SK-N-SH (cell line): ENCODE measurements at regions not wholly inside any gene's neighbourhood (a gene's known extent, or its start where the extent isn't known, plus 50 kb on each side); places are given as distances from the start of the nearest gene placed in this dataset.

ENCODE experiments used
- CTCF ChIA-PET: fragments of 300-600, 350-600 bp; formaldehyde crosslinking; extraction: SDS; loops from one replicate; lab custom pipeline; 2021; lab: Yijun Ruan, JAX
- POLR2A ChIA-PET: fragments of 350-600 bp; sonication (Branson Sonifier 250); formaldehyde crosslinking; extraction: SDS; loops from one replicate; lab custom pipeline; 2020; ENCODE audit warnings: antibody characterized with exemption, inconsistent platforms; lab: Yijun Ruan, JAX
- DNase-seq: peaks from one replicate; pipeline ENCODE4 v3.0.0; 2012
- H2AFZ ChIP-seq: fragments of 200-600 bp; sonication (generic); 2 replicates; pipeline ENCODE4 v1.8.1; 2016; ENCODE audit warnings: antibody characterized with exemption, mild to moderate bottlenecking, low read depth
- H3F3A ChIP-seq: fragments of 200-600 bp; sonication (generic); replicated peaks from 2 replicates; pipeline ENCODE3; 2016; ENCODE audit warnings: antibody characterized with exemption, mild to moderate bottlenecking; ENCODE audit not compliant: insufficient read depth
- H3K27ac ChIP-seq, 2 experiments: fragments of 200-500 bp in 1 of 2; fragments of 200-600 bp in 1 of 2; sonication (Bioruptor generic) in 1 of 2; sonication (generic), shearing (Covaris generic) in 1 of 2; 2 replicates each; pipeline versions ENCODE4 v1.5.1 to v1.6.1; 2014 to 2016; ENCODE audit warnings: low read depth in 2 of 2, inconsistent platforms in 1 of 2, low read length in 1 of 2, mild to moderate bottlenecking in 1 of 2, mixed read lengths in 1 of 2
- H3K27me3 ChIP-seq: fragments of 200-600 bp; sonication (generic), shearing (Covaris generic); 2 replicates; pipeline ENCODE4 v1.6.1; 2016; ENCODE audit warnings: mixed run types; ENCODE audit not compliant: insufficient read depth
- H3K36me3 ChIP-seq, 2 experiments: fragments of 200-500 bp in 1 of 2; fragments of 200-600 bp in 1 of 2; sonication (Bioruptor generic) in 1 of 2; sonication (generic) in 1 of 2; replicated peaks in 1 of 2; 2 replicates each; pipeline versions ENCODE3 to v1.5.1; 2014 to 2016; ENCODE audit warnings: low read length in 1 of 2, mild to moderate bottlenecking in 1 of 2; ENCODE audit not compliant: insufficient read depth in 2 of 2, control insufficient read depth in 1 of 2
- H3K4me1 ChIP-seq, 2 experiments: fragments of 200-500 bp in 1 of 2; fragments of 200-600 bp in 1 of 2; sonication (Bioruptor generic) in 1 of 2; sonication (generic), shearing (Covaris generic) in 1 of 2; 2 replicates each; pipeline versions ENCODE4 v1.5.1 to v1.6.1; 2014 to 2016; ENCODE audit warnings: low read depth in 1 of 2, low read length in 1 of 2, mixed run types in 1 of 2; ENCODE audit not compliant: insufficient read depth in 2 of 2, control insufficient read depth in 1 of 2
- H3K4me2 ChIP-seq: fragments of 200-600 bp; sonication (generic), shearing (Covaris generic); 2 replicates; pipeline ENCODE4 v1.6.1; 2017; ENCODE audit warnings: mixed run types
- H3K4me3 ChIP-seq, 2 experiments: fragments of 200-500 bp in 1 of 2; fragments of 200-600 bp in 1 of 2; sonication (Bioruptor generic) in 1 of 2; sonication (generic), shearing (Covaris generic) in 1 of 2; 2 replicates each; pipeline versions ENCODE4 v1.5.1 to v1.8.1; 2014 to 2016; ENCODE audit warnings: low read depth in 2 of 2, inconsistent platforms in 1 of 2, low read length in 1 of 2, mild to moderate bottlenecking in 1 of 2, mixed read lengths in 1 of 2, moderate library complexity in 1 of 2
- H3K79me2 ChIP-seq: fragments of 200-600 bp; sonication (generic); 2 replicates; pipeline ENCODE4 v1.8.1; 2017; ENCODE audit warnings: mild to moderate bottlenecking; ENCODE audit not compliant: insufficient read depth
- H3K9ac ChIP-seq: fragments of 200-600 bp; sonication (generic); 2 replicates; pipeline ENCODE4 v1.6.1; 2017; ENCODE audit warnings: mixed run types
- H3K9me2 ChIP-seq: fragments of 200-600 bp; sonication (generic); 2 replicates; pipeline ENCODE4 v1.6.1; 2017; ENCODE audit warnings: mixed run types
- H3K9me3 ChIP-seq: fragments of 200-600 bp; sonication (generic); 2 replicates; pipeline ENCODE4 v1.6.1; 2017; ENCODE audit warnings: mixed run types, mild to moderate bottlenecking, moderate library complexity
- H4K20me1 ChIP-seq: fragments of 200-600 bp; sonication (generic); 2 replicates; pipeline ENCODE4 v1.6.1; 2017; ENCODE audit warnings: mild to moderate bottlenecking, mixed run types; ENCODE audit not compliant: insufficient read depth
- ELF1 ChIP-seq: IDR thresholded peaks from 2 replicates; pipeline ENCODE4 v1.4.0; 2012
- EP300 ChIP-seq, 2 experiments: IDR thresholded peaks; 2 replicates each; pipeline versions ENCODE4 v1.4.0 to v1.6.1; 2012; ENCODE audit warnings: borderline replicate concordance in 1 of 2, low read depth in 1 of 2, low read length in 1 of 2
- EZH2phosphoT487 ChIP-seq: fragments of 200-600 bp; sonication (generic); IDR thresholded peaks from 2 replicates; pipeline ENCODE4 v1.6.1; 2017; ENCODE audit warnings: low read depth, mixed run types, mild to moderate bottlenecking, antibody characterized with exemption, moderate library complexity, borderline replicate concordance
- FOSL2 ChIP-seq: IDR thresholded peaks from 2 replicates; pipeline ENCODE4 v1.4.0; 2012; ENCODE audit warnings: low read depth, mild to moderate bottlenecking, moderate library complexity, borderline replicate concordance
- FOXM1 ChIP-seq: IDR thresholded peaks from 2 replicates; pipeline ENCODE4 v1.4.0; 2012; ENCODE audit warnings: low read depth, mild to moderate bottlenecking
- IRF3 ChIP-seq: fragments of 150-350 bp; IDR thresholded peaks from 2 replicates; pipeline ENCODE4 v1.6.1; 2016; ENCODE audit warnings: mild to moderate bottlenecking, low read depth, low read length
- MAX ChIP-seq: IDR thresholded peaks from 2 replicates; pipeline ENCODE4 v1.4.0; 2012; ENCODE audit warnings: low read depth
- PBX3 ChIP-seq: IDR thresholded peaks from 2 replicates; pipeline ENCODE4; 2012
- RCOR1 ChIP-seq: fragments of 150-350 bp; IDR thresholded peaks from 2 replicates; pipeline ENCODE4 v1.6.1; 2017; ENCODE audit warnings: antibody characterized with exemption, low read length
- RFX5 ChIP-seq: IDR thresholded peaks from 2 replicates; pipeline ENCODE4 v1.6.1; 2012; ENCODE audit warnings: mild to moderate bottlenecking, improper control_type of control experiment, low read length
- RXRA ChIP-seq: IDR thresholded peaks from 2 replicates; pipeline ENCODE4 v1.4.0; 2012; ENCODE audit warnings: low read depth, mild to moderate bottlenecking, borderline replicate concordance
- SIN3A ChIP-seq: IDR thresholded peaks from 2 replicates; pipeline ENCODE4 v1.6.1; 2012; ENCODE audit warnings: low read depth, mild to moderate bottlenecking, low read length, moderate library complexity, borderline replicate concordance
- SMC3 ChIP-seq: IDR thresholded peaks from 2 replicates; pipeline ENCODE4 v1.6.1; 2012; ENCODE audit warnings: low read depth, low read length, improper control_type of control experiment
- TAF1 ChIP-seq: IDR thresholded peaks from 2 replicates; pipeline ENCODE4 v1.6.1; 2012; ENCODE audit warnings: low read depth, mild to moderate bottlenecking, low read length, moderate library complexity, borderline replicate concordance
- YY1 ChIP-seq: IDR thresholded peaks from 2 replicates; pipeline ENCODE4 v1.4.0; 2012; ENCODE audit warnings: low read depth, mild to moderate bottlenecking
- ZBTB33 ChIP-seq: IDR thresholded peaks from 2 replicates; pipeline ENCODE4 v1.4.0; 2012; ENCODE audit warnings: low read depth, borderline replicate concordance
- WGBS: methylation state at CpG from one replicate; pipeline ENCODE4 v1.1.6; 2017; ENCODE audit warnings: low lambda C conversion rate; 5-methylcytosine and 5-hydroxymethylcytosine counted together

- no peak for DNase-seq
- H3K9me2 ChIP-seq = no peaks in the 10 kb centered on the region
- ChIA-PET POLR2A (no interaction called here), CTCF (interaction anchor here (1.3 kb wide), 1 partner anchor 95 kb away, joined by 3 read pairs; no protein-coding TSS in a partner anchor)
- H3K4me1 ChIP-seq = peaks cover 0 to 43% of the 10 kb centered on the region in 2 experiments; a peak in 1 of 4 replicates
- no peaks in the 10 kb centered on the region for H3K79me2 ChIP-seq
- peak overlapping the region in 1 of 2 experiments; percentile 82; a peak in 2 of 4 replicates for H3K27ac ChIP-seq
- no peak overlapping the region for H2AFZ ChIP-seq
- 55% methylated on average over 4 of the region's 4 CpGs for WGBS
- no peak overlapping the region for H3K4me2 ChIP-seq
- no peak overlapping the region for H3K9ac ChIP-seq
- H3K27me3 ChIP-seq = no peaks in the 10 kb centered on the region
- no peaks in the 10 kb centered on the region for H4K20me1 ChIP-seq
- no peaks in the 10 kb centered on the region for H3K9me3 ChIP-seq
- TF ChIP-seq FOSL2 (no peak), SMC3 (no peak), IRF3 (no peak), YY1 (no peak), ZBTB33 (no peak), TAF1 (no peak), FOXM1 (no peak), RCOR1 (no peak), RFX5 (no peak), PBX3 (no peak), SIN3A (no peak)
- no peaks in the 10 kb centered on the region for H3K36me3 ChIP-seq
- no peaks in the 10 kb centered on the region for H3F3A ChIP-seq
- H3K4me3 ChIP-seq = no peak overlapping the region
These were observed 165.4 kb downstream of the PHETA1 start for GRCh38 chr12:111203446-111203845.

- Histone ChIP-seq H3K9me3 (no peaks in the 10 kb centered on the region), H3K79me2 (no peaks in the 10 kb centered on the region), H3K4me2 (no peak overlapping the region), H2AFZ (no peak overlapping the region), H3K27me3 (no peaks in the 10 kb centered on the region), H3K9me2 (no peaks in the 10 kb centered on the region), H3K9ac (no peak overlapping the region), H3F3A (no peaks in the 10 kb centered on the region), H3K27ac (peak overlapping the region in 1 of 2 experiments; percentile 66; a peak in 1 of 4 replicates), H3K4me1 (peaks cover 0 to 37% of the 10 kb centered on the region in 2 experiments; a peak in 1 of 4 replicates), H4K20me1 (no peaks in the 10 kb centered on the region), H3K36me3 (no peaks in the 10 kb centered on the region), H3K4me3 (no peak overlapping the region)
- ChIA-PET CTCF (no interaction called here), POLR2A (no interaction called here)
- TF ChIP-seq EP300 (IDR thresholded peaks at IDR 0.05; ENCODE audit: borderline replicate concordance in 1 of 2, low read depth in 1 of 2, low read length in 1 of 2) (no peak), RXRA (no peak), EZH2phosphoT487 (no peak), ZBTB33 (no peak), FOXM1 (no peak), MAX (no peak), PBX3 (no peak), ELF1 (no peak)
- WGBS = 54% methylated on average over 17 of the region's 17 CpGs
- DNase-seq = no peak
These were observed 166.5 kb downstream of the PHETA1 start for GRCh38 chr12:111202237-111202915.
